Fibroblast of mammary gland (primary cell): ENCODE measurements at regions not wholly inside any gene's neighbourhood (a gene's known extent, or its start where the extent isn't known, plus 50 kb on each side); places are given as distances from the start of the nearest gene placed in this dataset.

ENCODE experiments used
- DNase-seq: peaks from one replicate; pipeline ENCODE4 v3.0.0-alpha.2; 2010; ENCODE audit warnings: low read depth
- H3K4me3 ChIP-seq: 2 replicates; pipeline ENCODE4 v1.5.1; 2011; ENCODE audit warnings: low read depth, mild to moderate bottlenecking, low read length, moderate library complexity; ENCODE audit not compliant: control insufficient read depth
- CTCF ChIP-seq: conservative IDR thresholded peaks from 2 replicates; pipeline ENCODE4 v1.5.1; 2011; ENCODE audit warnings: low read depth, low read length, inconsistent platforms; ENCODE audit not compliant: control insufficient read depth, insufficient read depth

- TF ChIP-seq CTCF, result no peak
- H3K4me3 ChIP-seq, result no peak overlapping the region
- no peak for DNase-seq
Observed at GRCh38 chr4:145297556-145297955, 117.2 kb upstream of the OTUD4 start.

GRCh38 chr4:145295547-145295946, 115.2 kb upstream of the OTUD4 start:
- H3K4me3 ChIP-seq, result no peak overlapping the region
- DNase-seq, result peak; percentile 20
- no peak for TF ChIP-seq CTCF

GRCh38 chr4:145295122-145295521, 114.7 kb upstream of the OTUD4 start:
- no peak for DNase-seq
- no peak overlapping the region for H3K4me3 ChIP-seq
- TF ChIP-seq CTCF, result no peak

GRCh38 chr4:145293658-145294057, 113.3 kb upstream of the OTUD4 start:
- H3K4me3 ChIP-seq, result no peak overlapping the region
- peak; percentile 58 for DNase-seq
- TF ChIP-seq CTCF, result no peak

GRCh38 chr4:145290955-145291354, 110.6 kb upstream of the OTUD4 start:
- no peak overlapping the region for H3K4me3 ChIP-seq
- no peak for DNase-seq
- TF ChIP-seq CTCF, result no peak

GRCh38 chr4:145289403-145290076, 109.2 kb upstream of the OTUD4 start:
- peak; percentile 79 for DNase-seq
- H3K4me3 ChIP-seq, result no peak overlapping the region
- TF ChIP-seq CTCF, result no peak

- no peak for TF ChIP-seq CTCF
- H3K4me3 ChIP-seq, result no peak overlapping the region
- DNase-seq, result no peak
Observed at GRCh38 chr4:145287351-145287750, 107.0 kb upstream of the OTUD4 start.
